Heart left ventricle (tissue), 13 donors: ENCODE measurements at regions not wholly inside any gene's neighbourhood (a gene's known extent, or its start where the extent isn't known, plus 50 kb on each side); places are given as distances from the start of the nearest gene placed in this dataset.

ENCODE experiments used
- CTCF ChIP-seq, 12 donors: fragments of 200-600 bp; sonication (generic) in 4 of 12; IDR thresholded peaks; one replicate each; pipeline versions ENCODE4 v1.5.0 to v1.8.0; 2018 to 2022; ENCODE audit warnings: antibody characterized with exemption in 12 of 12, mild to moderate bottlenecking in 5 of 12
- POLR2A ChIP-seq, 2 donors: fragments of 450-650 bp; IDR thresholded peaks; one replicate each; pipeline ENCODE4 v1.6.1; 2017; ENCODE audit warnings: antibody characterized with exemption in 2 of 2, mild to moderate bottlenecking in 2 of 2, moderate library complexity in 2 of 2
- donor health status: ischemic (EF 13 %, LVEDD 7.1; RV severe dilation, severe dysfunction).
- donor health status: DM: no; HTN: yes; CAD: no.
- donor health status: DM: no; HTN: no; CAD: no.
- donor health status: ischemic (EF 25% LVEDD 6.9; RV normal size, moderate dysfunction).
- donor health status: ischemic (EF 25% LVEDD 5.7; RV mildly dilated, moderate dysfunction).
- donor health status: ischemic (EF 35%, LVEDD 5.7; RV mildly dilated, moderate dysfunction).
- donor health status: nonischemic (EF 11% LVEDD 7.7; RV severe dilation, severe dysfunction).
- donor health status: DM: yes; HTN: yes; CAD: no.
- donor health status: PGD.
- donor health status: ischemic (EF 29% LVEDD 5.4; RV normal size, mild dysfunction).
- donor health status: nonischemic (EF 23%, LVEDD 6.1; RV moderate dilation, normal function).

- no peak for TF ChIP-seq CTCF (IDR thresholded peaks at IDR 0.05)
- TF ChIP-seq POLR2A (IDR thresholded peaks at IDR 0.05), result no peak
Measured at GRCh38 chr9:78566948-78567675, 270.2 kb downstream of the PSAT1 start.
